SHP77 treated with DMSO at 0.1 percent for 48 hours (cell line): ENCODE measurements at regions not wholly inside any gene's neighbourhood (a gene's known extent, or its start where the extent isn't known, plus 50 kb on each side); places are given as distances from the start of the nearest gene placed in this dataset.
"Not testable (repeated sequence)": the region's sequence is repeated elsewhere in the genome, so short reads cannot be mapped to it uniquely, and the experiment has no call there.

ENCODE experiments used
- DNase-seq: peaks from one replicate; lab custom pipeline; 2025; lab: John Stamatoyannopoulos, UW

DNA sequence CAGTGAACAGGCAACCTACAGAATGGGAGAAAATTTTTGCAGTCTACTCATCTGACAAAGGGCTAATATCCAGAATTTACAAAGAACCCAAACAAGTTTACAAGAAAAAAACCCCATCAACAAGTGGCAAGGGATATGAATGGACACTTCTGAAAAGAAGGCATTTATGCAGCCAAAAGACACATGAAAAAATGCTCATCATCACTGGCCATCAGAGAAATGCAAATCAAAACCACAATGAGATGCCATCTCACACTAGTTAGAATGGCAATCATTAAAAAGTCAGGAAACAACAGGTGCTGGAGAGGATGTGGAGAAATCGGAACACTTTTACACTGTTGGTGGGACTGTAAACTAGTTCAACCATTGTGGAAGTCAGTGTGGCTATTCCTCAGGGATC lies 80.3 kb downstream of the ZNF474 start:
- not testable (repeated sequence) for DNase-seq

DNA sequence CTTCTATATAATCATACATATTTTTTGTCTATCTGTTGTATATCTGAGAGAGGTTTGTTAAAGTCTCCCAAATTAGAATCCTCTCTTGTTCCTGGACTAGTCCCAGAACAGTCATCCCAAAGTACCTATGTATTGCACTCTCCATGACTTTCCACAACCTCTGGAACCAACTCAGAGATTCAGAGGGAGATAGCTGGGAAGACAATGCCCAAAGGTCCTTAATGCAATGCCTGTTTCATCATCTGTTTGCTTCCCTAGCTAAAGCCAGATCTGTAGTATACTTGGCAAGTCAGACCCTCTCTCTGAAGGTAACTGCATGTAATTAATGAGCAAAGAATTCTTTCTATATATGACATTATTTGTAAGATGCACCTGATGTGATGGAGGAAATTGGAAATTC lies 89.4 kb downstream of the ZNF474 start:
- DNase-seq: no peak

DNA sequence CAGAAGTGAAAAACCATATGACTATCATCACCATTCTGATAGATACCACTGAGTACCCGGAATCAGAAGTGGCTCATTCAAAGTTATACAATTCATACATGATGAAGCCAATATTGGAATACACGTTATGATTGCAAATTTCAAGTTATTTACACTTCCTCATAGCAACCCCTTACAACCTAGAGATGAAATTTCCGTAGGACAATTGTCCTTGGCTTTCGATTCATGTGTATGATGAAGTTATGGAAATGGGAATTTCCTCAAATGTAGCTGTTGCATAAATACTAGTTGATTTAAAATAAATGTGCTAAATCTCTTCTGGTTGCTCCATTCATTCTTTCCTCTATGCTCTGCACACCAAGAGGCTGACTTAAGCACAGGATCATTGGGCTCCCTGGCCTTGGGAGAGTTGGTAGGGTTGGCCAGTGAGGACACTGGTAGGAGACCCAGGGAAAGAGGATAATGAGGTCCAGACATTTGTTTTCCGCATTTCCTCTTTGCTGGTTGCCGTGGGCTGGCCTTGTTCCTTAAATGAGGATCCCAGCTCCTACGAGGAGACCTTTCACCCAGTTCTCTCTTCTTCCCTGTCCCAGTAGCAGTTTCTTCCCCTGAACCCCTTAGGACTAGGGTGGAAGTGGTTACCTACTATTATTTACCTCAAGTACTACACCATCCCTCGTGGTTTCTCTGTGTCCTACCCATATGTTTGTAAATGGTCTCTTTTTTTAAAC lies 90.3 kb downstream of the ZNF474 start:
- DNase-seq: no peak

DNA sequence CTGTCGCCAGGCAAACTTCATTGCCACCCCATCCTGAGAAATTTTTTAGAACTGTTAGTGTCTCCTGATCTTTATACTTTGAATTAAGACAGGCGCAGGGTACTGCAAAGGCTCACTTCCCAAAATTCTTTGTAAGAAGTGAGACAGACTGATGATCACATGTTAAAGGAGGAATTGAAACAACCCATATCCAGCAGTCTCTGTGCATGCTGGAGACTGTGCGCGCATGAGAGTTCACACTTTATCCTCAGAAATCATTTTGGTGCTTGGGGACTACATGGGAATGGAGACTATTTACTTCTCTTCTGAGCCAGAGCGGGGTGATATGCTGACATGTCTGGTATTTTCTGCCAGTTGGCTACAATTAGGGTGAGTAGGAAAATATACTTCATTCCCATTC lies 91.2 kb downstream of the ZNF474 start:
- no peak for DNase-seq

DNA sequence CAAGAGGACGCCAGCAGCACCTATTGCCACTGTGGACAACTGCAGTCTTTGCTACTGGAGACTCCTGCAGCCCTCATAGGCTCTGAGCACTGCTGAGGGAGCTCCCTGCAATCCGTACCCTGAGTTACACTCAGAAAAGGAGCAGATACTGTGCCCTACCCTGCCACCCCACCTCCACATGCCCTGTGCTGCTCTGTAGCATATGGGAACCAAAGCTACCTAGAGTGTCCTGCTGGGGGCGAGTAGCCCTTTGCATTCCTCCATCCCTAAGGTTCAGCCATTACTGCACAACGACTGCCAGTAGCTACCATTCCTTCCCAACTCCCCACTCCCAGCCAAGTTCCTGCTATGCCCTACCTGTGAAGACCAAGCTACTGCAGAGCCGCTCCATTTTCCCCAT lies 90.2 kb upstream of the SNCAIP start:
- DNase-seq: no peak

DNA sequence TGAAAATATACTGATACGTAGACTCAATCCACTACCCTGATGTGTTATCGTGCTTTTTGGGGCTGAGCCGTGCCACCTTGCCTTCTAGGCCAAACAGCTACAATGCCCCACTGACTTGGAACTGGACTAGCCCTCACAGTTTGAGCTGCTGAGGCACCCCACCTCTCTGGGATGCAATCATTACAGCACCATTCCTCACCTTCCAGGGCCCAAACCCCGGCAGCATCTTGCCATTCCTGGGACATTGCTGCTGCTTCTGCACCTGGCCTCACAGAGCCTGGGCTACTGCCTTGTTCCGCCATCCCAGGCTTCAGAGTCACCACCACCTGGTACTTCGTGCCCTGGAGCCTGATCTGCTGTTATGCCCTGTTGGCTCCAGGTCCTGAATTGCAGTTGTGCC lies 89.5 kb upstream of the SNCAIP start:
- DNase-seq: no peak

DNA sequence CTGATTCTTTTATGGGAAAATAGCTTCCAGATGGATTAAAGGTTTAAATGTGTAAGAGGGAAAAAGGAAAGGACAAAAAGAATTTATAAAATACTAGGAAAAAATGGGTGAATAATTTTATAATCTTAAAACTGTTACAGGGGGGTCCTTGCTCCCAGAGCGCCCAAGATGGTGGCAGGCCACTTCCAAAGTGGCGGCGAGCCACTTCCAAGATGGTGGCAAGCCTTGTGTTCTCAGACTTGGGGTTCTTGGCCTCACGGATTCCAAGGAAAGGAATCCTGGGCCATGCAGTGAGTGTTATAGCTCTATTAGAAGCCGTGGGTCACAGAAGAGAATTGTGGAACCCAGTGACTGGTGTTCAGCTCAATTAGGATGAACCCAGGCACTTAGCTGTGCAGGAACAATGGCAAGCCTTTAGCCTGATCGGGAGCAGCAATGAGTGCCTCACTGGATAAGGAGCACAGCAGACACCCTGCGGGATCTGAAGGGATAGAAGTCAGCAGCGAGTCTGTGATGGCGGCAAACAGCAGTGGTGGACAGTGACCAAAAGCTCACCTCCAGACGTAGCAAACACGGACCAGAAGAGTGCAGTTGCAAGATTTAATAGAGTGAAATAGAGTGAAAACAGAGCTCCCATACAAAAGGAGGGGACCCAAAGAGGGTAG lies 83.2 kb upstream of the SNCAIP start:
- DNase-seq: no peak

DNA sequence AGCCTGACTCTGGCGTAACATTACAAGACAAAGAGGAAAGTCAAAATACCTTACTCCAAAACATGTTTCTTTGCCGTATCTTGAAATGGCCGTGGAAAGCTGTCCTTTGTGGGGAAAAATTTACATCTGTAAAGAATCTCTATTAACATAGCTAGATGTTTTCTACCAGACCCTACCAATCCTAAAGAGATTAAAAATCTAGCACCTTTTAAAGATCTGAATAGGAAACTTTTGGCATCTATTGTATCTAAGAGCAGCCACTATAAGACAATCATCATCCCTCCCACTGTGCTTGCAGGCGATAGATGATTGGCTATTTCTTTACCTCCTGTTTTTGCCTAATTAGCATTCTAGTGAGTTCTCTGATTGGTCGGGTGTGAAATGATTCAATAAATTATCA lies 82.5 kb upstream of the SNCAIP start:
- no peak for DNase-seq

DNA sequence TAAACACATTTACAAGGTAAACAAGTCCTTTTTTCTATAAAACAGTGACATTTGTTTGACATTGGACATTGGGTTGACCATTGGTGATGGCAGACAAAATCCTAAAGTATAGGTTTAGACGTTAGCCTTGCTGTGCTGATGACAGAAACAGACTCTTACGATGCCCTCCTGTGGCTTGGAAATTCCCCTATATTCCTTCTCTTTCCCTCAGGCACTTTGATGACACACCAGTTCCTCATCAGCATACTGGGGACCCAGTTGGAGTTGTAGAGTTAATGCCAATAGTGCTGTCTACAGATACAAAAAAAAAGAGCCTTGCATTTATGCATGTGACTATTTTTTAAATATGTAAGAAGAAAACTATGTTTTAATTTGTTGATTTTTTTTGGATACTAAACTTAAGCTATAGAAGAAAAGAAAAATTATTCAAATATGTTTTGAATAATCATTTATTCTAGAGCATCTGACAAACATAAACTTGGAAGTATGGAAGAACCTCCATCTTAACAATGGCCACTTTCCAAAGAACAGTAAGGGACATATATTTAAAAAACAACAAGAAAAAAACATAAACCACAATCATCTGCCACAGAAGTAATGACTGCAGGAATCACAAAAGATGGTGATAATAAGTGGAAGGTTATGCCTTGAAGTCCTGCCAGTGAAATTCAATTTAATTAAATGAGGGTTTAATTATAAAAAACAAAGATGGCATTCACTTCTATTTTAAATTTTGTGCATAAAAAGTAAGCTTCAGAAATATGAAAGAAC lies 75.6 kb upstream of the SNCAIP start:
- DNase-seq: no peak

DNA sequence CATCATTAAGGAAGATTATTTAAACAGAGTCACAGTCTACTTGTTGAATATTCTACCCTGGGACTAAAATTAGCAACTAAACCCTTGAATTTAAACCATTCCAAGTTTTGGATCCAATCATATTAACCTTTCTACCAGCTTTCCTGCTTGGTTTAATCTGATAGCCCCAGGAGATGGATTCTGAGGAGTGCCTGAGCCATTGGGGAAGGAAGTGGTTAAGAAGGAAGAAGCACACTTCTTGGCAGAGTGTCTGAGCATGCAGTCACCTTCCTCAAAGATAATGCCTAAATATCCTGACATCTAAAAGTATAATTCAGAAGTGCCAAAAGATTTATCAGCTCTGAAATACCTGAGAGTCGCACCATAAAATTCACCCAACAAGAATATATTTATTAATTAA lies 74.1 kb upstream of the SNCAIP start:
- DNase-seq: no peak

DNA sequence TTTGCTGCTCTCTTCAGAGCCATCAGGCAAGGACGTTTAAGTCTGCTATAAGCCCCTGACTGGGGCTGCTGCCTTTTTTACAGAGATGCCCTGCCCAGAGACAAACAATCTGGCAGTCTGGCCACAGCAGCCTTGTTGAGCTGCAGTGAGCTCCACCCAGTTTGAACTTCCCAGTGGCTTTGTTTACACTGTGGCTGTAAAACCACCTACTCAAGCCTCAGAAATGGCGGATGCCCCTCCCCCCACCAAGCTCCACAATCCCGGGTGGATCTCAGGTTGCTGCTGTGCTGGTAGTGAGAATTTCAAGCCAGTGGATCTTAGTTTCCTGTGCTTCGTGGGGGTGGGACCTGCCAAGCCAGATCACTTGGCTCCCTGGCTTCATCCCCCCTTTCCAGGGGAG lies 59.7 kb upstream of the SNCAIP start:
- DNase-seq: peak; percentile 47

DNA sequence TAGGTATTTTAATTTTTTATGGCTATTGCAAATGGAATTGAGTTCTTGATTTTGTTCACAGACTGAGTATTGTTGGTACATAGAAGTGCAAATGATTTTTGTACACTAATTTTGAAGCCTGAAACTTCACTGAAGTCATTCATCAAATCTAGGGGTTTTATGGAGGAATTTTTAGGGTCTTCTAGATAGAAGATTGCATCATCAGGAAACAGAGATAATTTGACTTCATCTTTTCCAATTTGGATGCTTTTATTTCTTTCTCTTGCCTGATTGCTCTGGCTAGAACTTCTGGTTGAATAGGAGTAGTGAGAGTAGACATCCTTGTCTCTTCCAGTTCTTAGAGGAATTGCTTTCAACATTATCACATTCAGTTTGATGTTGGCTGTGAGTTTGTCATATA lies 58.2 kb upstream of the SNCAIP start:
- no peak for DNase-seq

DNA sequence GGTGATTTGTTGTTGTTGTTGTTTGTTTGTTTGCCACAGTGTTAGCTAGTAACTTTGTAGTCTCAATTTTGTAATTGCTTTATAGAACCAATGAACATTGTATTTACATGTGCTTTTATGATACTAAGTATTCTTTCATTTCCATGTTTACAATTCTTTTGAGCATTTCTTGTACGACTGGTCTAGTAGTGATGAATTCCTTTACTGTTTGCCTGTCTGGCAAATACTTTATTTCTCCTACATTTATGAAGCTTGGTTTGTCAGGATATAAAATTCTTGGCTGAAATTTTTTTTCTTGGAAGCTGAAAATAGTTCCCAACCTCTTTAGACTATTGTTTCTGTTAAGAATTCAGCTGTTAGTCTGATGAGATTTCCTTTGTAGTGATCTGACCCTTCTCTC lies 55.6 kb upstream of the SNCAIP start:
- DNase-seq: no peak

DNA sequence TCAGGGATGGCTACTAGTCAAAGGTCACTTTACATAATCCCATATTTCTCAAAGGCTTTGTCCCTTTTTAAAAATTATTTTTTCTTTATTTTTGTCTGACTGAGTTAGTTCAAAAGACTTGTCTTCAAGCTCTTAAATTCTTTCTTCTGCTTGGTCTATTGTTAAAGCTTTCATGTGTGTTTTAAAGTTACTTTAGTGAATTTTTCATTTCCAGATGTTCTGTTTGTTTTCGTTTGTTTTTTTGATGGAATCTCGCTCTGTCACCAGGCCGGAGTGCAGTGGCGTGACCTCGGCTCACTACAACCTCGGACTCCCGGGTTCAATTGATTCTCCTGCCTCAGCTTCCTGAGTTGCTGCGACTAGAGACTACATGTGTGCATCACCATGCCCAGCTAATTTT lies 55.0 kb upstream of the SNCAIP start:
- no peak for DNase-seq

DNA sequence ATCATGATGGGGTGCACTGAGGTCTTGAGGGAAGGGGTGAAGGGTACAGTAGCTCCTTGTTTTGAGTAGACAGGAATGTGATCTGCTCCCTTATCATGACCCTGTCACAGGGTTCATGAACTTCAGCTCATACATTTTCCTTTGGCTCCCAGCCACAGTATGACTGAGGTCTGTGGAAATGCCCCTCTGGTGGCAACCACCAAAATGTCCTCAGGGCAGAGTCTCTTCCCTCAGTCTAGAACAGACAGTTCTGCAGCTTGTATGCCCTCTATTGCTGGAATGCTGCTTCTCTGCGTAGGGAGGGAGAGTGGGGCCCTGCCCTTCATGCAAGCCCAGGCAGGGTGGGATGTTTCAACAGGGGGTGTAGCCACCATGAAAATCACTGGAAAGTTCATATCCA lies 53.8 kb upstream of the SNCAIP start:
- DNase-seq: no peak

DNA sequence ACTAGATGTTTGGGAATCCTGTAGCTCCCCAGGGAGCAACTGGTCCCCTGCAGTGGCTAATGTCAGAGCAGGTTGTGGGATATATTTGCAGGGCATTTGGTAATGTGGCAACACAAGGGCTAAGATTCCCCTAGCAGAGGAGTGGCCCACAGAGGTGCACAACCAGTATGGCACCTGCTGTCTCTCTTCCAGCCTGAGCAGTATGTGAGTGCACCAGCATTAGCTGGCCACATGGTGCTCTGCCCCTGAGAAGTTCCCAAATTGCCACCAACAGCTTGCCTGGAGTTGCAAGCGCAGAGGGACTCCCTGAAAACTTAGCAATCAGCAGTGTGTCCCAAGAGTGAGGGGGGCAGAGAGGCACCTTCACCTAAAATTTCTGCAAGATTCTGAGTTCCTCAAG lies 53.2 kb upstream of the SNCAIP start:
- no peak for DNase-seq

DNA sequence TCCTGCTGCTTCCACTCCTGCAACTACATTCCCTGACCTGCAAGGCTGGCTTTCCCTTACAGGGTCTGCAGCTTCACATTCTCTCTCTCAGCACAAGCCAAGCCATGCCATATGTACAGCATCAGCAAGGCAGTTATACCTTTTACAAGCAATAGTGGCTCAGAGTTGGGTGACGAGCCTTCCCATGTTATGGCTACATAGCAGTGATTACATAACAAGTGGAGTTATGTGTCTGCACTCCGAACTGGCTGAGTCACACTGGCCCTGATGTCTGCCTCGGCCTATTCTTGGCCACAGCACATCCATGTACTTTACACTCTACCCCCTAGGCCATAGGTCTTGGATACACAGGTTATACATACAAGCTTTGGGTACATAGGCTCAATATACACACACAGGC lies 52.0 kb upstream of the SNCAIP start:
- DNase-seq: no peak

DNA sequence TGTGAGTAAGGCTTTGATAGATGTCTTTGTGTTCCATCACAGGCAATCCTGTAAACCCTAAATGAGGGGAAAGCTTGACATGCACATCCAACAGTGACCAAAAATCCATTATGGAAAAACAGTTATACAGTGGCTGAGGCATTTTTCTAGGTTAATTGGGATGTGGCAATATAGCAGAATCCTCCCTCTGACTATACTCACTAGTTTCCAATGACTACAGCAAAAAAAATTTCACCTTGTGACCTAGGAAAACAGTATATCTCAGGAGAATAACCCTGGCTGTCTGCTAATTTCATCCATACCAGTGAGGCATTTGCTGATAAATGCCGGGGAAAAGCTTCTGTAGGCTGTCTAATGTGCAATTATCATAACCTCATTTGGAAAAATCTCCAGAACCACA lies 49.9 kb upstream of the SNCAIP start:
- DNase-seq: no peak
